GM18907 (cell line): ENCODE measurements at regions not wholly inside any gene's neighbourhood (a gene's known extent, or its start where the extent isn't known, plus 50 kb on each side); places are given as distances from the start of the nearest gene placed in this dataset.

ENCODE experiments used
- ATAC-seq: cut with Tn5 transposase; IDR thresholded peaks from one replicate; pipeline ENCODE4 v1.9.1; 2021; ENCODE audit warnings: mild to moderate bottlenecking, moderate library complexity; ENCODE audit not compliant: unreplicated experiment

- no peak for ATAC-seq
Observed at GRCh38 chr5:125517973-125518550, 771.6 kb upstream of the ZNF608 start.

GRCh38 chr5:125521289-125521688 lies 774.9 kb upstream of the ZNF608 start:
- ATAC-seq: no peak

GRCh38 chr5:125525356-125525755 lies 778.9 kb upstream of the ZNF608 start:
- no peak for ATAC-seq

GRCh38 chr5:125526966-125527365 lies 780.5 kb upstream of the ZNF608 start:
- no peak for ATAC-seq

- ATAC-seq: no peak
Observed at GRCh38 chr5:125528881-125529280, 782.4 kb upstream of the ZNF608 start.

GRCh38 chr5:125530833-125531615 lies 784.6 kb upstream of the ZNF608 start:
- no peak for ATAC-seq

- ATAC-seq: no peak
Observed at GRCh38 chr5:125536095-125536494, 789.7 kb upstream of the ZNF608 start.

GRCh38 chr5:125536582-125536981 lies 790.1 kb upstream of the ZNF608 start:
- no peak for ATAC-seq

GRCh38 chr5:125537661-125538060 lies 791.2 kb upstream of the ZNF608 start:
- no peak for ATAC-seq

- no peak for ATAC-seq
Observed at GRCh38 chr5:125538469-125538868, 792.0 kb upstream of the ZNF608 start.

GRCh38 chr5:125541085-125541484 lies 794.6 kb upstream of the ZNF608 start:
- no peak for ATAC-seq

- no peak for ATAC-seq
Observed at GRCh38 chr5:125549322-125549911, 803.0 kb upstream of the ZNF608 start.

GRCh38 chr5:125550274-125550673 lies 803.8 kb upstream of the ZNF608 start:
- no peak for ATAC-seq

- ATAC-seq: no peak
Observed at GRCh38 chr5:125551246-125551645, 804.8 kb upstream of the ZNF608 start.

- ATAC-seq: no peak
Observed at GRCh38 chr5:125551797-125552196, 805.4 kb upstream of the ZNF608 start.

- no peak for ATAC-seq
Observed at GRCh38 chr5:125552486-125552885, 806.0 kb upstream of the ZNF608 start.

GRCh38 chr5:125554355-125554754 lies 807.9 kb upstream of the ZNF608 start:
- no peak for ATAC-seq

GRCh38 chr5:125555591-125555990 lies 809.2 kb upstream of the ZNF608 start:
- ATAC-seq: no peak

GRCh38 chr5:125558016-125558415 lies 811.6 kb upstream of the ZNF608 start:
- ATAC-seq: no peak

- no peak for ATAC-seq
Observed at GRCh38 chr5:125558466-125558865, 812.0 kb upstream of the ZNF608 start.

GRCh38 chr5:125559296-125559695 lies 812.9 kb upstream of the ZNF608 start:
- ATAC-seq: no peak
